ENCODE measurements at regions not wholly inside any gene's neighbourhood (a gene's known extent, or its start where the extent isn't known, plus 50 kb on each side); places are given as distances from the start of the nearest gene placed in this dataset.

GRCh38 chr10:46233181-46233580, 53.6 kb upstream of the ANTXRL start:
- H3K27ac ChIP-seq, result no peak overlapping the region
- ATAC-seq, result no peak
- H3K36me3 ChIP-seq, result no peaks in the 10 kb centered on the region
- TF ChIP-seq CTCF (IDR thresholded peaks at IDR 0.05), result no peak
- peak; percentile 29 for DNase-seq
- no peak overlapping the region for H3K4me3 ChIP-seq
- H3K27me3 ChIP-seq, result no peaks in the 10 kb centered on the region
- intact Hi-C loops (cut with DNase I), result no loop called here
- H3K4me1 ChIP-seq, result no peaks in the 10 kb centered on the region
- H3K9me3 ChIP-seq, result no peaks in the 10 kb centered on the region

GRCh38 chr10:46234026-46234425, 52.8 kb upstream of the ANTXRL start:
- Histone ChIP-seq H3K36me3 (no peaks in the 10 kb centered on the region), H3K27me3 (no peaks in the 10 kb centered on the region), H3K4me1 (no peaks in the 10 kb centered on the region), H3K9me3 (no peaks in the 10 kb centered on the region), H3K27ac (no peak overlapping the region), H3K4me3 (no peak overlapping the region)
- ATAC-seq (no peak), DNase-seq (peak; percentile 49)
- intact Hi-C loops (cut with DNase I), result no loop called here
- TF ChIP-seq CTCF (IDR thresholded peaks at IDR 0.05), result no peak

- Histone ChIP-seq H3K4me3 (no peak overlapping the region), H3K27ac (no peak overlapping the region), H3K9me3 (no peaks in the 10 kb centered on the region), H3K36me3 (no peaks in the 10 kb centered on the region), H3K4me1 (no peaks in the 10 kb centered on the region), H3K27me3 (no peaks in the 10 kb centered on the region)
- no peak for DNase-seq
- TF ChIP-seq CTCF (IDR thresholded peaks at IDR 0.05), result no peak
- ATAC-seq, result no peak
- intact Hi-C loops (cut with DNase I), result no loop called here
Measured at GRCh38 chr10:46234431-46235060, 52.3 kb upstream of the ANTXRL start.

- H3K4me1 ChIP-seq, result no peaks in the 10 kb centered on the region
- H3K27me3 ChIP-seq, result no peaks in the 10 kb centered on the region
- DNase-seq, result peak; percentile 29
- TF ChIP-seq CTCF (IDR thresholded peaks at IDR 0.05), result no peak
- ATAC-seq, result no peak
- H3K9me3 ChIP-seq, result no peaks in the 10 kb centered on the region
- H3K36me3 ChIP-seq, result no peaks in the 10 kb centered on the region
- H3K27ac ChIP-seq, result no peak overlapping the region
- no peak overlapping the region for H3K4me3 ChIP-seq
- intact Hi-C loops (cut with DNase I), result no loop called here
Measured at GRCh38 chr10:46235705-46236545, 50.9 kb upstream of the ANTXRL start.

GRCh38 chr10:46236546-46236887, 50.3 kb upstream of the ANTXRL start:
- H3K4me3 ChIP-seq, result no peak overlapping the region
- no peak overlapping the region for H3K27ac ChIP-seq
- ATAC-seq, result no peak
- no peak for DNase-seq
- TF ChIP-seq CTCF (IDR thresholded peaks at IDR 0.05), result no peak
- no peaks in the 10 kb centered on the region for H3K4me1 ChIP-seq
- H3K36me3 ChIP-seq, result no peaks in the 10 kb centered on the region
- H3K9me3 ChIP-seq, result no peaks in the 10 kb centered on the region
- intact Hi-C loops (cut with DNase I), result no loop called here
- H3K27me3 ChIP-seq, result no peaks in the 10 kb centered on the region

Measured in upper lobe of right lung (tissue), 1 donor.